ENCODE measurements at regions not wholly inside any gene's neighbourhood (a gene's known extent, or its start where the extent isn't known, plus 50 kb on each side); places are given as distances from the start of the nearest gene placed in this dataset.

- peaks cover 19 to 40% (median 24%) of the 10 kb centered on the region in 5 donors for H3K36me3 ChIP-seq (ENCODE audit: control insufficient read depth in 5 of 5, insufficient read depth in 5 of 5, low read length in 5 of 5)
Observed at GRCh38 chr2:16566701-16567100, 98.9 kb downstream of the CYRIA start.

DNA sequence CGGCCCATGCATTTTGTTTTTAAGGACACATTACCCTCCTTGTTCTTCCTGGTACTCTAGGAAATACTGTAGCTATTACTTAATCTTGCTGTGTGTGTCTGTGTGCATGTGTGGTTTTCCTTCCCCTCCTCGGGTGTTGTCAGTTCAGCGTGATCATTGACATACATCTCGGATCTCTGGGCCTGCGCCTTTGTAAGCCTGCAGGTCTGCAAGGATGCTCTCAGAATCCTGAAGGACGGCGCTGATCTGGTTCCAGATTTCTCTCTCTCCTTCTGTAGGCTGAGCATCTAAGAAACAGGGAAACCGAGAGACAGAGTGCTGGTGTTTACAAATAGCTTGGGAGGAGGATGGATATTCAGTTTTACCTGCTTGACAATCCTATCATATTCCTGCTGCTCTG lies 100.2 kb downstream of the CYRIA start:
- no peak overlapping the region for H3K9ac ChIP-seq (ENCODE audit: low read length in 5 of 5)
- H3K9me3 ChIP-seq (ENCODE audit: control insufficient read depth in 5 of 5, low read length in 5 of 5), result no peaks in the 10 kb centered on the region
- H3K27me3 ChIP-seq (ENCODE audit: control insufficient read depth in 5 of 5, insufficient read depth in 4 of 5, low read length in 5 of 5), result no peaks in the 10 kb centered on the region
- peaks cover 0 to 9% (median 6%) of the 10 kb centered on the region in 5 donors for H3K4me1 ChIP-seq (ENCODE audit: control insufficient read depth in 5 of 5, insufficient read depth in 5 of 5, low read length in 5 of 5)
- no peak overlapping the region for H3K4me3 ChIP-seq (ENCODE audit: low read depth in 1 of 5, low read length in 5 of 5)
- H3K36me3 ChIP-seq (ENCODE audit: control insufficient read depth in 5 of 5, insufficient read depth in 5 of 5, low read length in 5 of 5), result peaks cover 28 to 52% (median 36%) of the 10 kb centered on the region in 5 donors
- H3K27ac ChIP-seq (ENCODE audit: low read depth, low read length), result no peak overlapping the region

More at GRCh38 chr2:16566701-16567100, 98.9 kb downstream of the CYRIA start:
- Histone ChIP-seq H3K9ac (ENCODE audit: low read length in 5 of 5) (no peak overlapping the region), H3K9me3 (ENCODE audit: control insufficient read depth in 5 of 5, low read length in 5 of 5) (no peaks in the 10 kb centered on the region), H3K4me1 (ENCODE audit: control insufficient read depth in 5 of 5, insufficient read depth in 5 of 5, low read length in 5 of 5) (peaks cover 0 to 9% (median 6%) of the 10 kb centered on the region in 5 donors), H3K27ac (ENCODE audit: low read depth, low read length) (no peak overlapping the region), H3K4me3 (ENCODE audit: low read depth in 1 of 5, low read length in 5 of 5) (no peak overlapping the region), H3K27me3 (ENCODE audit: control insufficient read depth in 5 of 5, insufficient read depth in 4 of 5, low read length in 5 of 5) (no peaks in the 10 kb centered on the region)

GRCh38 chr2:16561676-16562075 lies 104.0 kb downstream of the CYRIA start:
- no peak overlapping the region for H3K27ac ChIP-seq (ENCODE audit: low read depth, low read length)
- H3K4me1 ChIP-seq (ENCODE audit: control insufficient read depth in 5 of 5, insufficient read depth in 5 of 5, low read length in 5 of 5), result peaks cover 0 to 8% (median 0%) of the 10 kb centered on the region in 5 donors
- H3K36me3 ChIP-seq (ENCODE audit: control insufficient read depth in 5 of 5, insufficient read depth in 5 of 5, low read length in 5 of 5), result peaks cover 60 to 81% (median 73%) of the 10 kb centered on the region in 5 donors
- no peaks in the 10 kb centered on the region for H3K9me3 ChIP-seq (ENCODE audit: control insufficient read depth in 5 of 5, low read length in 5 of 5)
- no peaks in the 10 kb centered on the region for H3K27me3 ChIP-seq (ENCODE audit: control insufficient read depth in 5 of 5, insufficient read depth in 4 of 5, low read length in 5 of 5)
- no peak overlapping the region for H3K9ac ChIP-seq (ENCODE audit: low read length in 5 of 5)
- H3K4me3 ChIP-seq (ENCODE audit: low read depth in 1 of 5, low read length in 5 of 5), result no peak overlapping the region

DNA sequence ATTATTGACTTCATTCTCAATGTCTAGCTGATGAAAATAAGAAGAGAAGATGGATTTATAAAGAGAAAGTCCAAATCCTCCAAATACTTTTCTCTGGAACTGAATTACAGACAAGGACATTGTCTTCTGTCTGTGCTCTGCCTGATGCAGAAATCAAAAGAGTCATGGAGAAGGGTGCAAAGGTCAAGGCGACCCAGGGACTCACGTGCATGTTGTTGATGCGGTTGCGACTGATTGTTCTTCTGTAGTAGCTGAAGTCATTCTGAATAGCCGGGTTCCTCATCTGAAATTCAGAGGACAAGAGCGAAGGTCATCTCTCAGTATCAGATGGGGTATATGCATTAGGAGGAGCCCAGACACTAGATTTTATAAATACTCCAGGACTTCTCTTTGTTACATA lies 104.4 kb downstream of the CYRIA start:
- Histone ChIP-seq H3K4me1 (ENCODE audit: control insufficient read depth in 5 of 5, insufficient read depth in 5 of 5, low read length in 5 of 5) (peaks cover 0 to 8% (median 0%) of the 10 kb centered on the region in 5 donors), H3K27ac (ENCODE audit: low read depth, low read length) (no peak overlapping the region), H3K36me3 (ENCODE audit: control insufficient read depth in 5 of 5, insufficient read depth in 5 of 5, low read length in 5 of 5) (peaks cover 60 to 86% (median 76%) of the 10 kb centered on the region in 5 donors), H3K27me3 (ENCODE audit: control insufficient read depth in 5 of 5, insufficient read depth in 4 of 5, low read length in 5 of 5) (no peaks in the 10 kb centered on the region), H3K4me3 (ENCODE audit: low read depth in 1 of 5, low read length in 5 of 5) (no peak overlapping the region), H3K9me3 (ENCODE audit: control insufficient read depth in 5 of 5, low read length in 5 of 5) (no peaks in the 10 kb centered on the region), H3K9ac (ENCODE audit: low read length in 5 of 5) (no peak overlapping the region)

GRCh38 chr2:16559278-16560067 lies 106.2 kb downstream of the CYRIA start:
- no peaks in the 10 kb centered on the region for H3K27me3 ChIP-seq (ENCODE audit: control insufficient read depth in 5 of 5, insufficient read depth in 4 of 5, low read length in 5 of 5)
- H3K27ac ChIP-seq (ENCODE audit: low read depth, low read length), result no peak overlapping the region
- peaks cover 0 to 8% (median 0%) of the 10 kb centered on the region in 5 donors for H3K4me1 ChIP-seq (ENCODE audit: control insufficient read depth in 5 of 5, insufficient read depth in 5 of 5, low read length in 5 of 5)
- H3K4me3 ChIP-seq (ENCODE audit: low read depth in 1 of 5, low read length in 5 of 5), result no peak overlapping the region
- no peaks in the 10 kb centered on the region for H3K9me3 ChIP-seq (ENCODE audit: control insufficient read depth in 5 of 5, low read length in 5 of 5)
- H3K9ac ChIP-seq (ENCODE audit: low read length in 5 of 5), result no peak overlapping the region
- peaks cover 65 to 92% (median 80%) of the 10 kb centered on the region in 5 donors for H3K36me3 ChIP-seq (ENCODE audit: control insufficient read depth in 5 of 5, insufficient read depth in 5 of 5, low read length in 5 of 5)

DNA sequence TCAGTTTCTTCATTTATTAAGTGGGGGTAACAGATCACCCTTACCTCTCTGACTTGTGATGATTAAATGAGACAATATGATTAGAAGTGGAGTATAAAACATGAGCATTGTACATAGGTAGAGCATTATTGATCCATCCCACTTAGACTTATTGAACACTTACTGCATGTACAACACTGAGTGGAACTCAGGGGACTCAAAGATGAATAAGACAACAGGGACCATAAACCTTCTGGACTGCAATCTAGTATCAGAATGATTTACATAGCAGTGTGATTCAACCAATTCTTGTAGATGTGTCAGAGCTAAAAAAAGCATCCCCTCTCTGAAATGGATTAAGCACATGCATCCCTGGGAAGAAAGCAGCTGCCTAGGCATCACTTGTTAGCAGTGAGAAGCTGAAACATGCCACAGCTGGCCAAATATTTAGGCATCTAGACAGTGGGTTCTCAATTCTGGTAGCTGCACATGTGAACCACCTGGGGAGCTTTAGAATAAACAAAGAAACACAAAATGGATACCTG lies 111.5 kb downstream of the CYRIA start:
- Histone ChIP-seq H3K9me3 (ENCODE audit: control insufficient read depth in 5 of 5, low read length in 5 of 5) (no peaks in the 10 kb centered on the region), H3K4me1 (ENCODE audit: control insufficient read depth in 5 of 5, insufficient read depth in 5 of 5, low read length in 5 of 5) (peaks cover 0 to 1% (median 0%) of the 10 kb centered on the region in 5 donors), H3K9ac (ENCODE audit: low read length in 5 of 5) (no peak overlapping the region), H3K36me3 (ENCODE audit: control insufficient read depth in 5 of 5, insufficient read depth in 5 of 5, low read length in 5 of 5) (peaks cover 60 to 82% (median 76%) of the 10 kb centered on the region in 5 donors), H3K27me3 (ENCODE audit: control insufficient read depth in 5 of 5, insufficient read depth in 4 of 5, low read length in 5 of 5) (no peaks in the 10 kb centered on the region), H3K4me3 (ENCODE audit: low read depth in 1 of 5, low read length in 5 of 5) (no peak overlapping the region), H3K27ac (ENCODE audit: low read depth, low read length) (no peak overlapping the region)

DNA sequence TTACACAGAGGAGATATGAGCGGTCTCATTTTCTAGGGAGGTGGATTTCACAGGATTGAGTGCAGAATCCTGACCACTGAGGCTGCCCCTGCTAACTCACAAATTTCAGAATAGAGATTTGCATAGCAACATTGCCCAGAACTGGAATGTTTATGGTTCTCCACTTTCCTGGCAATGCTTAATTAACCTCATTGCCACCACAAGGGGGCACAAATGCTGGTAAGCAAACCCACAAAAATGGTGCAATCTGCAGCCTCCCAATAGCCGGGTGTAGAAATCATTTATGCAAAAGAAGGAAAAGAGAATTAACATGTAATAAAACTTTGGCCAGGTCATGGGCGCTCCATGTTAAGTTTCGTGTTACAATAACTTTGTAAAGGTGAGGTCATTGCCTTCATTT lies 112.4 kb downstream of the CYRIA start:
- no peaks in the 10 kb centered on the region for H3K27me3 ChIP-seq (ENCODE audit: control insufficient read depth in 5 of 5, insufficient read depth in 4 of 5, low read length in 5 of 5)
- H3K4me3 ChIP-seq (ENCODE audit: low read depth in 1 of 5, low read length in 5 of 5), result no peak overlapping the region
- no peak overlapping the region for H3K9ac ChIP-seq (ENCODE audit: low read length in 5 of 5)
- H3K27ac ChIP-seq (ENCODE audit: low read depth, low read length), result no peak overlapping the region
- H3K36me3 ChIP-seq (ENCODE audit: control insufficient read depth in 5 of 5, insufficient read depth in 5 of 5, low read length in 5 of 5), result peaks cover 54 to 73% (median 67%) of the 10 kb centered on the region in 5 donors
- H3K4me1 ChIP-seq (ENCODE audit: control insufficient read depth in 5 of 5, insufficient read depth in 5 of 5, low read length in 5 of 5), result no peaks in the 10 kb centered on the region
- no peaks in the 10 kb centered on the region for H3K9me3 ChIP-seq (ENCODE audit: control insufficient read depth in 5 of 5, low read length in 5 of 5)

- Histone ChIP-seq H3K36me3 (ENCODE audit: control insufficient read depth in 5 of 5, insufficient read depth in 5 of 5, low read length in 5 of 5) (peaks cover 46 to 63% (median 60%) of the 10 kb centered on the region in 5 donors), H3K4me3 (ENCODE audit: low read depth in 1 of 5, low read length in 5 of 5) (no peak overlapping the region), H3K27ac (ENCODE audit: low read depth, low read length) (no peak overlapping the region), H3K9ac (ENCODE audit: low read length in 5 of 5) (no peak overlapping the region), H3K27me3 (ENCODE audit: control insufficient read depth in 5 of 5, insufficient read depth in 4 of 5, low read length in 5 of 5) (no peaks in the 10 kb centered on the region), H3K4me1 (ENCODE audit: control insufficient read depth in 5 of 5, insufficient read depth in 5 of 5, low read length in 5 of 5) (no peaks in the 10 kb centered on the region), H3K9me3 (ENCODE audit: control insufficient read depth in 5 of 5, low read length in 5 of 5) (no peaks in the 10 kb centered on the region)
Observed at GRCh38 chr2:16552202-16552601, 113.4 kb downstream of the CYRIA start.

GRCh38 chr2:16548036-16548435 lies 117.6 kb downstream of the CYRIA start:
- Histone ChIP-seq H3K27me3 (ENCODE audit: control insufficient read depth in 5 of 5, insufficient read depth in 4 of 5, low read length in 5 of 5) (no peaks in the 10 kb centered on the region), H3K27ac (ENCODE audit: low read depth, low read length) (no peak overlapping the region), H3K9ac (ENCODE audit: low read length in 5 of 5) (no peak overlapping the region), H3K9me3 (ENCODE audit: control insufficient read depth in 5 of 5, low read length in 5 of 5) (no peaks in the 10 kb centered on the region), H3K4me3 (ENCODE audit: low read depth in 1 of 5, low read length in 5 of 5) (no peak overlapping the region), H3K36me3 (ENCODE audit: control insufficient read depth in 5 of 5, insufficient read depth in 5 of 5, low read length in 5 of 5) (peaks cover 17 to 28% (median 25%) of the 10 kb centered on the region in 5 donors), H3K4me1 (ENCODE audit: control insufficient read depth in 5 of 5, insufficient read depth in 5 of 5, low read length in 5 of 5) (no peaks in the 10 kb centered on the region)

DNA sequence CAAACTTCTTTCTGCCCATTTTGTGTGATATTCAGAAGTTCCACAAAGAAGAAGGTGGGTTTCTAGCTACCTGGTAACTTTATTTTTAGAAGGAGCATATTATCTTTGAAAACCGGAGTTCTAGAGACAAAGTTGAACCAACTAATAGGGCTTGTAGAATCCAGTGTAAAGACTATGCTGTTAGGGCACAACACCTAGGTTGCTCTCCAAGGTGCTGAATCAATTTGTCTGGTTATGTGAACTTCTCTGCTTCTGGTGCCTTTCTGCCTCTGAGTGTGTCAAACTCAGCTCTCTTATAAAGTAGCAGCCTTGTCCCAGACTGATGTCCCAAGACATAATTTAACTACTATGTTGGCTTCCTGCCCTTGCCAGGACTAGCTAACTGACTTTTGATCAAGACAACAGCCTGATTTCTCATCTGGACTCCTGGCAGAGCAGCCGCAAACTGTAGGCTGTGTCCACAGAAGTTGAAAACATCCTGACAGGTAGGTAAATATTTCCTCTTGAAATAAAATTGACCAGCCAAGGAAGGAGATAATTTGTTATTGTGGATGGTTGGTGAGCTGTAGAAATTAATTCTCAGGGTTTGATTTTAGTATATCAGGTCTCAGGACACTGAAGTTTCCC lies 119.4 kb downstream of the CYRIA start:
- Histone ChIP-seq H3K9me3 (ENCODE audit: control insufficient read depth in 5 of 5, low read length in 5 of 5) (no peaks in the 10 kb centered on the region), H3K36me3 (ENCODE audit: control insufficient read depth in 5 of 5, insufficient read depth in 5 of 5, low read length in 5 of 5) (peaks cover 3 to 15% (median 11%) of the 10 kb centered on the region in 5 donors), H3K9ac (ENCODE audit: low read length in 5 of 5) (no peak overlapping the region), H3K4me3 (ENCODE audit: low read depth in 1 of 5, low read length in 5 of 5) (no peak overlapping the region), H3K27me3 (ENCODE audit: control insufficient read depth in 5 of 5, insufficient read depth in 4 of 5, low read length in 5 of 5) (no peaks in the 10 kb centered on the region), H3K4me1 (ENCODE audit: control insufficient read depth in 5 of 5, insufficient read depth in 5 of 5, low read length in 5 of 5) (no peaks in the 10 kb centered on the region), H3K27ac (ENCODE audit: low read depth, low read length) (no peak overlapping the region)
